GM12878 (cell line): ENCODE measurements at regions not wholly inside any gene's neighbourhood (a gene's known extent, or its start where the extent isn't known, plus 50 kb on each side); places are given as distances from the start of the nearest gene placed in this dataset.

Experiments used
- ATAC-seq: fragments of 200-7000 bp; cut with Tn5 transposase; 3 replicates; pipeline ENCODE4 v1.9.1; 2020; ENCODE audit warnings: mild to moderate bottlenecking, moderate library complexity
- BruUV-seq: library from RNA; stranded (reverse); fragments of 400-500 nt; replicated peaks from 2 replicates; lab custom pipeline; 2021; lab: Mats Ljungman, UMichigan
- CTCF ChIA-PET: fragments of 300-600 bp; sonication (Branson Sonifier 250); formaldehyde crosslinking; extraction: SDS; loops from one replicate; lab custom pipeline; 2021; ENCODE audit warnings: inconsistent platforms; lab: Yijun Ruan, JAX
- POLR2A ChIA-PET: fragments of 350-600 bp; formaldehyde crosslinking; extraction: SDS; loops from one replicate; lab custom pipeline; 2021; ENCODE audit warnings: inconsistent platforms; lab: Charles Lee
- RAD21 ChIA-PET: fragments of 300-600 bp; sonication (Branson Sonifier 250); formaldehyde crosslinking; loops from one replicate; lab custom pipeline; 2023; ENCODE audit warnings: antibody characterized with exemption; ENCODE audit not compliant: unreplicated experiment; lab: Charles Lee
- SMC1A ChIA-PET: fragments of 300-600 bp; sonication (Branson Sonifier 250); formaldehyde crosslinking; loops from one replicate; lab custom pipeline; 2023; ENCODE audit not compliant: unreplicated experiment, uncharacterized antibody; lab: Charles Lee
- DNase-seq: peaks from one replicate; pipeline ENCODE4 v3.0.0-alpha.2; 2011; ENCODE audit warnings: low read depth, low spot score
- FAIRE-seq: peaks from 3 replicates; lab custom pipeline; 2011; peaks lifted over from hg19 to GRCh38; lab: Jason Lieb, UNC
- H2AFZ ChIP-seq: 2 replicates; pipeline ENCODE4 v1.6.0; 2011; ENCODE audit warnings: low read depth, low read length, control low read depth; ENCODE audit not compliant: control insufficient read depth
- H3K27ac ChIP-seq: 2 replicates; pipeline ENCODE4 v1.5.1; 2011; ENCODE audit warnings: control low read depth; ENCODE audit not compliant: control insufficient read depth, insufficient read depth
- H3K27me3 ChIP-seq, 2 experiments: replicated peaks in 1 of 2; 2 replicates each; pipeline versions ENCODE4 v1.6.0 to v1.6.1; 2011; ENCODE audit warnings: low read length in 1 of 2; ENCODE audit not compliant: control insufficient read depth in 2 of 2, insufficient read depth in 2 of 2
- H3K36me3 ChIP-seq, 2 experiments: 2 replicates each; pipeline ENCODE4 v1.5.1; 2011; ENCODE audit warnings: low read length in 1 of 2; ENCODE audit not compliant: control insufficient read depth in 2 of 2, insufficient read depth in 2 of 2
- H3K4me1 ChIP-seq: 2 replicates; pipeline ENCODE4 v1.6.1; 2011; ENCODE audit warnings: mild to moderate bottlenecking, low read length, moderate library complexity, mixed read lengths; ENCODE audit not compliant: control insufficient read depth, insufficient read depth
- H3K4me2 ChIP-seq: 2 replicates; pipeline ENCODE4 v1.6.0; 2011; ENCODE audit warnings: control low read depth; ENCODE audit not compliant: control insufficient read depth, insufficient read depth
- H3K4me3 ChIP-seq: fragments of 200-600 bp; sonication (generic); 2 replicates; pipeline ENCODE4 v1.5.1; 2016
- H3K79me2 ChIP-seq: 2 replicates; pipeline ENCODE4 v1.6.0; 2011; ENCODE audit warnings: low read length; ENCODE audit not compliant: control insufficient read depth, insufficient read depth
- H3K9ac ChIP-seq: 2 replicates; pipeline ENCODE4 v1.8.0; 2011; ENCODE audit warnings: low read length, control low read depth, mixed read lengths; ENCODE audit not compliant: control insufficient read depth, insufficient read depth
- H3K9me3 ChIP-seq: replicated peaks from 3 replicates; pipeline ENCODE4 v1.5.1; 2011; ENCODE audit warnings: mild to moderate bottlenecking, low read length; ENCODE audit not compliant: control insufficient read depth, insufficient read depth
- H4K20me1 ChIP-seq: 2 replicates; pipeline ENCODE4 v1.6.0; 2011; ENCODE audit not compliant: control insufficient read depth, insufficient read depth
- JUND ChIP-seq: IDR thresholded peaks from 2 replicates; pipeline ENCODE4 v1.6.1; 2012; ENCODE audit warnings: low read depth, mild to moderate bottlenecking, low read length, improper control_type of control experiment, moderate library complexity
- NFYA ChIP-seq: IDR thresholded peaks from 2 replicates; pipeline ENCODE4 v1.6.1; 2011; ENCODE audit warnings: low read depth, mild to moderate bottlenecking, low read length, improper control_type of control experiment, borderline replicate concordance
- POU2F2 ChIP-seq: IDR thresholded peaks from 3 replicates; pipeline ENCODE4 v1.6.1; 2011; ENCODE audit warnings: low read depth, mild to moderate bottlenecking, low read length, borderline replicate concordance
- SMAD1 ChIP-seq: fragments of 450-650 bp; IDR thresholded peaks from 2 replicates; pipeline ENCODE4 v1.6.1; 2018; ENCODE audit warnings: mild to moderate bottlenecking, low read depth; ENCODE audit not compliant: partially characterized antibody
- SMAD5 ChIP-seq: IDR thresholded peaks from 2 replicates; pipeline ENCODE4 v1.6.1; 2016; ENCODE audit warnings: antibody characterized with exemption, low read depth
- SREBF1 ChIP-seq: IDR thresholded peaks from 2 replicates; pipeline ENCODE4 v1.6.1; 2012; ENCODE audit warnings: mild to moderate bottlenecking, low read length
- ZZZ3 ChIP-seq: IDR thresholded peaks from 2 replicates; pipeline ENCODE4 v1.6.1; 2011; ENCODE audit warnings: low read depth; ENCODE audit not compliant: control insufficient read depth, insufficient read length
- WGBS: methylation state at CpG from one replicate; pipeline ENCODE4 v1.1.6; 2016; ENCODE audit warnings: low lambda C conversion rate; ENCODE audit not compliant: insufficient replicate concordance, insufficient coverage; ENCODE audit errors: missing lambda C conversion rate; 5-methylcytosine and 5-hydroxymethylcytosine counted together
- in situ Hi-C: fragments of 300-500 bp; cut with MboI; formaldehyde crosslinking; loops from 9 replicates; pipeline ENCODE4 v1.14.3; 2018; ENCODE audit warnings: mixed read lengths
- intact Hi-C: fragments of 100-400 bp; cut with micrococcal nuclease; formaldehyde crosslinking; loops from one replicate; pipeline ENCODE4 v1.14.2; 2022; ENCODE audit not compliant: unreplicated experiment
- TF ChIP-seq, protein P1 (sequence below): fragments of 450-650 bp; formaldehyde crosslinking; IDR thresholded peaks from 2 replicates; pipeline ENCODE4 v1.5.0; 2022; ENCODE audit warnings: mild to moderate bottlenecking, missing genetic modification characterization

DNA sequence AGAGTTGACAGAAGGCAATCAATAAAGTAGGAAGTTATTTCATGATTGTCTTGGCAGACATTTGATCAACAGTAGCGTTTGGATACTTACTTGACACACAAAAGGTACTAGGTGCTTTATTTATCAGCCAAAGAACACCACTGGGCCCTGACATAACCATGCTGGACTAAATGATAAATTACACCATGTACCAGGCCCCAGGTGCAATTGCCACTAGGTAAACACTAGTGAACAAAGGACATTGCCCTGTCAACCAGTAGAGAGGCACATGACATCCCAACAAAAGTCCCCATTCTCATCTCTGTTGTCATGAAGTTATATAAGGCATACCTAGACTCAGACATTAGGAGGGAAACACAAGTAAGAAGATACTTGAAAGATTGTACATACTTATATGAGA is 747.2 kb downstream of the SATB2 start:
- intact Hi-C loops (no loop called here), in situ Hi-C loops (no loop called here)
- H3K36me3 ChIP-seq, result no peaks in the 10 kb centered on the region
- no peak overlapping the region for H3K9ac ChIP-seq
- ATAC-seq, result peak; percentile 10; the same call in 2 of the 3 replicates
- BruUV-seq, result no TSS peak
- ChIA-PET CTCF (interaction anchor here (1.7 kb wide), 1 partner anchor 53 kb away, joined by 6 read pairs; no protein-coding TSS in a partner anchor), SMC1A (interaction anchor here (1.0 kb wide), 1 partner anchor 53 kb away, joined by 3 read pairs; no protein-coding TSS in a partner anchor), POLR2A (no interaction called here)
- H4K20me1 ChIP-seq, result no peaks in the 10 kb centered on the region
- no peaks in the 10 kb centered on the region for H3K4me1 ChIP-seq
- no peaks in the 10 kb centered on the region for H3K27me3 ChIP-seq
- H3K9me3 ChIP-seq, result no peaks in the 10 kb centered on the region
- TF ChIP-seq SMAD1 (no peak), POU2F2 (no peak), SREBF1 (no peak), SMAD5 (no peak), ZZZ3 (no peak), NFYA (no peak), JUND (no peak)
- TF ChIP-seq, protein P1, sequence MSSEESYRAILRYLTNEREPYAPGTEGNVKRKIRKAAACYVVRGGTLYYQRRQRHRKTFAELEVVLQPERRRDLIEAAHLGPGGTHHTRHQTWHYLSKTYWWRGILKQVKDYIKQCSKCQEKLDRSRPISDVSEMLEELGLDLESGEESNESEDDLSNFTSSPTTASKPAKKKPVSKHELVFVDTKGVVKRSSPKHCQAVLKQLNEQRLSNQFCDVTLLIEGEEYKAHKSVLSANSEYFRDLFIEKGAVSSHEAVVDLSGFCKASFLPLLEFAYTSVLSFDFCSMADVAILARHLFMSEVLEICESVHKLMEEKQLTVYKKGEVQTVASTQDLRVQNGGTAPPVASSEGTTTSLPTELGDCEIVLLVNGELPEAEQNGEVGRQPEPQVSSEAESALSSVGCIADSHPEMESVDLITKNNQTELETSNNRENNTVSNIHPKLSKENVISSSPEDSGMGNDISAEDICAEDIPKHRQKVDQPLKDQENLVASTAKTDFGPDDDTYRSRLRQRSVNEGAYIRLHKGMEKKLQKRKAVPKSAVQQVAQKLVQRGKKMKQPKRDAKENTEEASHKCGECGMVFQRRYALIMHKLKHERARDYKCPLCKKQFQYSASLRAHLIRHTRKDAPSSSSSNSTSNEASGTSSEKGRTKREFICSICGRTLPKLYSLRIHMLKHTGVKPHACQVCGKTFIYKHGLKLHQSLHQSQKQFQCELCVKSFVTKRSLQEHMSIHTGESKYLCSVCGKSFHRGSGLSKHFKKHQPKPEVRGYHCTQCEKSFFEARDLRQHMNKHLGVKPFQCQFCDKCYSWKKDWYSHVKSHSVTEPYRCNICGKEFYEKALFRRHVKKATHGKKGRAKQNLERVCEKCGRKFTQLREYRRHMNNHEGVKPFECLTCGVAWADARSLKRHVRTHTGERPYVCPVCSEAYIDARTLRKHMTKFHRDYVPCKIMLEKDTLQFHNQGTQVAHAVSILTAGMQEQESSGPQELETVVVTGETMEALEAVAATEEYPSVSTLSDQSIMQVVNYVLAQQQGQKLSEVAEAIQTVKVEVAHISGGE (CRISPR knock-in tag), result no peak
- TF ChIP-seq, all 136 proteins: peak for 0
- no peak for DNase-seq
- Histone ChIP-seq H3K4me3 (no peak overlapping the region), H3K4me2 (no peak overlapping the region), H3K79me2 (no peaks in the 10 kb centered on the region), H3K27ac (no peak overlapping the region), H2AFZ (no peak overlapping the region)
- FAIRE-seq, result no peak
- 0% methylated on average over 1 of the region's 1 CpG for WGBS
- RAD21 ChIA-PET, result no interaction called here
